PFSK-1 (cell line): ENCODE measurements at regions not wholly inside any gene's neighbourhood (a gene's known extent, or its start where the extent isn't known, plus 50 kb on each side); places are given as distances from the start of the nearest gene placed in this dataset.

Source experiments
- REST ChIP-seq, 2 experiments: IDR thresholded peaks; 2 replicates each; pipeline versions ENCODE4 v1.6.1 to v1.8.0; 2011 to 2012; ENCODE audit warnings: low read depth in 2 of 2, low read length in 2 of 2, control low read depth in 1 of 2, inconsistent platforms in 1 of 2, mild to moderate bottlenecking in 1 of 2, moderate library complexity in 1 of 2; ENCODE audit not compliant: insufficient read depth in 1 of 2
- SIN3A ChIP-seq: IDR thresholded peaks from 2 replicates; pipeline ENCODE4 v1.6.1; 2012; ENCODE audit warnings: mild to moderate bottlenecking, low read length, moderate library complexity, borderline replicate concordance; ENCODE audit not compliant: insufficient read depth
- TAF1 ChIP-seq: IDR thresholded peaks from 2 replicates; pipeline ENCODE4 v1.6.1; 2012; ENCODE audit warnings: low read length, control low read depth, borderline replicate concordance; ENCODE audit not compliant: insufficient read depth

DNA sequence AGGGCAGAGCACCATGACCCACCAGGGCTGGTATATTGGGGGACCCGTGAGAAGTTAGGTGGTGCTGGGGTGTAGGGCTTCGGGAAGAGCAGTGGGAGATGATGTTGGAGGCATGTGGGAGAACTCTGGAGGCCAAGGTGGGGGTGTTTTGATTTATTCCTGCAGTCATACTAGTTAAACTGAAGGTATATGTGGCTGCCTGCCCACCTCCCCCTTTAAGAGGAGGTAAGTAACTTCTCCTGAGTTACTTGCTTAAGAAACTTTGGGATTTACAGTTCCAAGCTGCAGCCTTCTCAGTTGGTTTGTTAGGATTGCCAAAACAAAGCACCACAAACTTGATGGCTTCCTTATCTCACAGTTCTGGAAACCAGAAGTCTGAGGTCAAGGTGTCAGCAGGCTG is 73.1 kb upstream of the AGBL1 start:
- TF ChIP-seq REST (IDR thresholded peaks at IDR 0.05; ENCODE audit: insufficient read depth in 1 of 2, low read depth in 2 of 2, low read length in 2 of 2) (no peak), SIN3A (no peak), TAF1 (no peak)
